MM.1S (cell line): ENCODE measurements at regions not wholly inside any gene's neighbourhood (a gene's known extent, or its start where the extent isn't known, plus 50 kb on each side); places are given as distances from the start of the nearest gene placed in this dataset.

ENCODE experiments used
- CTCF ChIP-seq: fragments of 300-600 bp; sonication (generic); IDR thresholded peaks from 2 replicates; pipeline ENCODE4 v1.5.1; 2016; ENCODE audit warnings: antibody characterized with exemption, low read length, mixed read lengths
- EZH2 ChIP-seq: fragments of 300-600 bp; sonication (generic); optimal IDR thresholded peaks from 2 replicates; pipeline ENCODE3; 2017; ENCODE audit warnings: low read depth, mild to moderate bottlenecking, antibody characterized with exemption, low read length, mixed read lengths
- EZH2phosphoT487 ChIP-seq: fragments of 300-600 bp; sonication (generic); IDR thresholded peaks from 2 replicates; pipeline ENCODE4 v1.6.1; 2018; ENCODE audit warnings: antibody characterized with exemption, low read length

DNA sequence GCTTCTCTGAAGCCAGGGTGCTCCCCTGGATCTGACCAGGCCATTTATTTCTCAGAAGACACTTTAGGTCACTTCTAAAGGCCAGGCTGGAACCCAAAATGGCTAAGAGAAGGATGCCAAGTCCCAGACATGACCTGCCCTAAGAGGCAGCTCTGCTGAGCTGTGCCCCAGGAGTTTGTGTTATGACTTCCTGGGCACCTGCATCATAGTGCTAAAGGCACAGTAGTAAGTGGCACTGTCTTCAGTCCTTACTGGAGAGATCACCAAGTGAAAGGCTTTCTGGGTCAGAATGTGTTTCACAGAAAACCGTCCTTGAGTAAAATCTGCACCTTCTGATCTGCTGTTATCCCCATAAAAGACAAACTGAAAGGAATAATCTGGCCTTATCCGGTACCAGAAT, 120.2 kb downstream of the DAD1 start:
- no peak for TF ChIP-seq CTCF
- no peak for TF ChIP-seq EZH2
- no peak for TF ChIP-seq EZH2phosphoT487
